Gastrocnemius medialis (tissue), 4 donors: ENCODE measurements at regions not wholly inside any gene's neighbourhood (a gene's known extent, or its start where the extent isn't known, plus 50 kb on each side); places are given as distances from the start of the nearest gene placed in this dataset.
A peak's percentile ranks its signal among the peaks of the same experiment; 100 is the strongest.

Source experiments
- ATAC-seq, 2 donors: fragments of 150-250 bp; one replicate each; pipeline ENCODE4 v1.9.1; 2016
- DNase-seq, 2 donors: peaks; one replicate each; pipeline ENCODE4 v3.0.0-alpha.2; 2019
- H3K27ac ChIP-seq, 4 donors: fragments of 200-600 bp; sonication (generic); 1 replicate in 1 of 4; 2 replicates in 3 of 4; pipeline ENCODE4 v1.5.1; 2016 to 2018; ENCODE audit warnings: mild to moderate bottlenecking in 2 of 4, moderate library complexity in 1 of 4
- H3K27me3 ChIP-seq, 3 donors: fragments of 200-600 bp; sonication (generic) in 2 of 3; 1 replicate in 1 of 3; 2 replicates in 2 of 3; pipeline versions ENCODE4 v1.5.1 to v1.6.0; 2016 to 2019; ENCODE audit warnings: mild to moderate bottlenecking in 1 of 3, moderate library complexity in 1 of 3
- H3K36me3 ChIP-seq, 2 donors: fragments of 200-600 bp; sonication (generic) in 1 of 2; one replicate each; pipeline ENCODE4 v1.5.1; 2017 to 2018
- H3K4me1 ChIP-seq, 2 donors: fragments of 200-600 bp; sonication (generic) in 1 of 2; one replicate each; pipeline ENCODE4 v1.5.1; 2016 to 2017; ENCODE audit warnings: mild to moderate bottlenecking in 2 of 2
- H3K4me3 ChIP-seq, 4 donors: fragments of 200-600 bp; sonication (generic) in 3 of 4; 1 replicate in 1 of 4; 2 replicates in 3 of 4; pipeline ENCODE4 v1.5.1; 2016 to 2019; ENCODE audit warnings: mild to moderate bottlenecking in 2 of 4
- H3K9me3 ChIP-seq, 3 donors: fragments of 200-600 bp; sonication (generic) in 2 of 3; 1 replicate in 1 of 3; 2 replicates in 2 of 3; pipeline ENCODE4 v1.5.1; 2016 to 2019
- CTCF ChIP-seq, 5 experiments: fragments of 450-650 bp in 3 of 5; fragments of 200-600 bp in 2 of 5; sonication (generic) in 2 of 5; IDR thresholded peaks in 4 of 5; conservative IDR thresholded peaks in 1 of 5; 1 replicate in 4 of 5; 2 replicates in 1 of 5; pipeline ENCODE4 v1.5.1; 2016 to 2019; ENCODE audit warnings: antibody characterized with exemption in 5 of 5, mild to moderate bottlenecking in 3 of 5, moderate library complexity in 3 of 5
- POLR2A ChIP-seq, 2 donors: fragments of 450-650 bp; IDR thresholded peaks; one replicate each; pipeline ENCODE4 v1.6.1; 2017; ENCODE audit warnings: antibody characterized with exemption in 2 of 2, mild to moderate bottlenecking in 2 of 2, moderate library complexity in 2 of 2
- in situ Hi-C, 4 donors: fragments of 200-750 bp; cut with MboI; loops; one replicate each; pipeline versions ENCODE4 v1.15.0 to v1.8.0; 2017; ENCODE audit warnings: low sequenced_read_pairs in 4 of 4
- intact Hi-C: fragments of 100-400 bp; cut with DNase I; formaldehyde crosslinking; loops from one replicate; pipeline ENCODE4 v1.15.1; 2023; ENCODE audit warnings: low total_unique reads

GRCh38 chr12:58196971-58197370 lies 255.6 kb downstream of the ATP23 start:
- no peak for ATAC-seq
- intact Hi-C loops (no loop called here), in situ Hi-C loops (no loop called here)
- no peaks in the 10 kb centered on the region for H3K9me3 ChIP-seq
- H3K27ac ChIP-seq = no peak overlapping the region
- no peak for TF ChIP-seq POLR2A (IDR thresholded peaks at IDR 0.05)
- no peak for TF ChIP-seq CTCF (IDR thresholded peaks at IDR 0.05 in 4 of 5, conservative IDR thresholded peaks at IDR 0.05 in 1 of 5)
- no peaks in the 10 kb centered on the region for H3K36me3 ChIP-seq
- H3K27me3 ChIP-seq = no peaks in the 10 kb centered on the region
- H3K4me3 ChIP-seq = no peak overlapping the region
- no peaks in the 10 kb centered on the region for H3K4me1 ChIP-seq
- DNase-seq = no peak

GRCh38 chr12:58202933-58203718 lies 261.8 kb downstream of the ATP23 start:
- ATAC-seq (peak in 1 of 2 donors; percentile 39), DNase-seq (no peak)
- in situ Hi-C loops (no loop called here), intact Hi-C loops (no loop called here)
- Histone ChIP-seq H3K9me3 (no peaks in the 10 kb centered on the region), H3K36me3 (no peaks in the 10 kb centered on the region), H3K4me1 (peaks cover 0 to 14% of the 10 kb centered on the region in 2 donors), H3K27me3 (no peaks in the 10 kb centered on the region), H3K4me3 (no peak overlapping the region), H3K27ac (peak overlapping the region; percentile 14 to 61 (median 40))
- TF ChIP-seq CTCF (IDR thresholded peaks at IDR 0.05 in 4 of 5, conservative IDR thresholded peaks at IDR 0.05 in 1 of 5) = no peak

- Histone ChIP-seq H3K9me3 (no peaks in the 10 kb centered on the region), H3K36me3 (no peaks in the 10 kb centered on the region), H3K4me1 (peaks cover 6 to 14% of the 10 kb centered on the region in 2 donors), H3K27me3 (no peaks in the 10 kb centered on the region), H3K4me3 (no peak overlapping the region), H3K27ac (peak overlapping the region in 2 of 4 donors; percentile 46 to 52)
- DNase-seq (no peak), ATAC-seq (no peak)
- intact Hi-C loops (no loop called here), in situ Hi-C loops (no loop called here)
- no peak for TF ChIP-seq POLR2A (IDR thresholded peaks at IDR 0.05)
- no peak for TF ChIP-seq CTCF (IDR thresholded peaks at IDR 0.05 in 4 of 5, conservative IDR thresholded peaks at IDR 0.05 in 1 of 5)
Observed at GRCh38 chr12:58204071-58204470, 262.7 kb downstream of the ATP23 start.

- Histone ChIP-seq H3K27ac (no peak overlapping the region), H3K36me3 (no peaks in the 10 kb centered on the region), H3K4me3 (no peak overlapping the region), H3K4me1 (peaks cover 6 to 14% of the 10 kb centered on the region in 2 donors), H3K27me3 (no peaks in the 10 kb centered on the region), H3K9me3 (no peaks in the 10 kb centered on the region)
- DNase-seq (no peak), ATAC-seq (no peak)
- TF ChIP-seq CTCF (IDR thresholded peaks at IDR 0.05 in 4 of 5, conservative IDR thresholded peaks at IDR 0.05 in 1 of 5) = no peak
- no peak for TF ChIP-seq POLR2A (IDR thresholded peaks at IDR 0.05)
- in situ Hi-C loops (no loop called here), intact Hi-C loops (no loop called here)
Observed at GRCh38 chr12:58206876-58207275, 265.5 kb downstream of the ATP23 start.
